ENCODE measurements at regions not wholly inside any gene's neighbourhood (a gene's known extent, or its start where the extent isn't known, plus 50 kb on each side); places are given as distances from the start of the nearest gene placed in this dataset.

GRCh38 chr20:11861479-11861878, 56.2 kb upstream of the BTBD3 start:
- Histone ChIP-seq H3K9me3 (no peaks in the 10 kb centered on the region), H3K36me3 (no peaks in the 10 kb centered on the region), H3K27me3 (no peaks in the 10 kb centered on the region), H3K4me1 (no peaks in the 10 kb centered on the region), H3K4me3 (ENCODE audit: low read depth, low read length) (no peak overlapping the region)
- no peak for TF ChIP-seq CTCF (IDR thresholded peaks at IDR 0.05; ENCODE audit: low read depth, low read length)
- no peak for DNase-seq

- Histone ChIP-seq H3K4me1 (no peaks in the 10 kb centered on the region), H3K36me3 (no peaks in the 10 kb centered on the region), H3K4me3 (ENCODE audit: low read depth, low read length) (no peak overlapping the region), H3K9me3 (no peaks in the 10 kb centered on the region), H3K27me3 (no peaks in the 10 kb centered on the region)
- TF ChIP-seq CTCF (IDR thresholded peaks at IDR 0.05; ENCODE audit: low read depth, low read length) = no peak
- no peak for DNase-seq
Observed at GRCh38 chr20:11867291-11867919, 50.3 kb upstream of the BTBD3 start.
